Endothelial cell of umbilical vein (primary cell): ENCODE measurements at regions not wholly inside any gene's neighbourhood (a gene's known extent, or its start where the extent isn't known, plus 50 kb on each side); places are given as distances from the start of the nearest gene placed in this dataset.

ENCODE experiments used
- EZH2 ChIP-seq: IDR thresholded peaks from 2 replicates; pipeline ENCODE4 v1.6.1; 2012; ENCODE audit warnings: borderline replicate concordance, low read depth, mild to moderate bottlenecking, moderate library complexity, low read length, inconsistent platforms; ENCODE audit not compliant: severe bottlenecking
- FOS ChIP-seq: IDR thresholded peaks from 2 replicates; pipeline ENCODE4 v1.6.1; 2011; ENCODE audit warnings: mild to moderate bottlenecking, low read length, moderate library complexity, borderline replicate concordance; ENCODE audit not compliant: insufficient read depth
- GATA2 ChIP-seq: IDR thresholded peaks from 2 replicates; pipeline ENCODE4 v1.7.0; 2011; ENCODE audit warnings: low read depth, mild to moderate bottlenecking, moderate library complexity, mixed read lengths, low read length; ENCODE audit not compliant: insufficient read length, insufficient read depth
- JUN ChIP-seq: IDR thresholded peaks from 2 replicates; pipeline ENCODE4 v1.6.1; 2011; ENCODE audit warnings: borderline replicate concordance, low read depth; ENCODE audit not compliant: insufficient read length, insufficient read depth
- MAX ChIP-seq: IDR thresholded peaks from 2 replicates; pipeline ENCODE4 v1.6.1; 2011; ENCODE audit not compliant: insufficient read depth, insufficient read length
- MYC ChIP-seq: IDR thresholded peaks from one replicate; pipeline ENCODE4 v1.6.1; 2011; ENCODE audit warnings: mild to moderate bottlenecking, low read depth, low read length
- POLR2A ChIP-seq: IDR thresholded peaks from 2 replicates; pipeline ENCODE4 v1.6.1; 2012; ENCODE audit warnings: low read depth, mild to moderate bottlenecking, control low read depth, low read length
- POLR2AphosphoS5 ChIP-seq: IDR thresholded peaks from 2 replicates; pipeline ENCODE4 v1.6.1; 2012; ENCODE audit warnings: low read depth, mild to moderate bottlenecking, control low read depth, low read length, moderate library complexity; ENCODE audit not compliant: insufficient read depth
- TF ChIP-seq, protein P1 (sequence below), 2 donors: IDR thresholded peaks; 1 replicate in 1 of 2; 2 replicates in 1 of 2; pipeline ENCODE4 v1.5.1; 2011; ENCODE audit warnings: low read length in 2 of 2, mild to moderate bottlenecking in 2 of 2, moderate library complexity in 2 of 2, control low read depth in 1 of 2, inconsistent platforms in 1 of 2, low read depth in 1 of 2; ENCODE audit not compliant: insufficient read depth in 1 of 2; ENCODE audit errors: extremely low read depth in 1 of 2

DNA sequence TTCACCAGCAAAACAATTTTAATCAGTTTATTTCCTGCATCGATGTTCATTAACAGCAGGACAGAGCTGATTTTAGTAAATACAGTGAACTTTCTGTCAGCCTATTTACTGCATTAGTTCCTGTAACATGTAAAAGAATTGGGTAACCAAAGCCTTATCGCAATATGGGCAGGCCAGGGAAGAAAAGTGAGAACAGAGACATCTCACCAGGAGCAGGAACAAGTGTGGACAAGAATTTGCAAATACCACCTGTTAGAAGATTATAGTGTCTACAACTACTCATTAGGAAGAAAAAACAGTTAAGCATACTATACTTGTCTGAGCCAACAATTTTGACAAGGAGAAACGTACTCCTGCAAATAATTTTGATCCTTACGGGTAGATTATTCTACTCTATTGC lies 1293.9 kb downstream of the PLA2G4A start:
- TF ChIP-seq, protein P1, sequence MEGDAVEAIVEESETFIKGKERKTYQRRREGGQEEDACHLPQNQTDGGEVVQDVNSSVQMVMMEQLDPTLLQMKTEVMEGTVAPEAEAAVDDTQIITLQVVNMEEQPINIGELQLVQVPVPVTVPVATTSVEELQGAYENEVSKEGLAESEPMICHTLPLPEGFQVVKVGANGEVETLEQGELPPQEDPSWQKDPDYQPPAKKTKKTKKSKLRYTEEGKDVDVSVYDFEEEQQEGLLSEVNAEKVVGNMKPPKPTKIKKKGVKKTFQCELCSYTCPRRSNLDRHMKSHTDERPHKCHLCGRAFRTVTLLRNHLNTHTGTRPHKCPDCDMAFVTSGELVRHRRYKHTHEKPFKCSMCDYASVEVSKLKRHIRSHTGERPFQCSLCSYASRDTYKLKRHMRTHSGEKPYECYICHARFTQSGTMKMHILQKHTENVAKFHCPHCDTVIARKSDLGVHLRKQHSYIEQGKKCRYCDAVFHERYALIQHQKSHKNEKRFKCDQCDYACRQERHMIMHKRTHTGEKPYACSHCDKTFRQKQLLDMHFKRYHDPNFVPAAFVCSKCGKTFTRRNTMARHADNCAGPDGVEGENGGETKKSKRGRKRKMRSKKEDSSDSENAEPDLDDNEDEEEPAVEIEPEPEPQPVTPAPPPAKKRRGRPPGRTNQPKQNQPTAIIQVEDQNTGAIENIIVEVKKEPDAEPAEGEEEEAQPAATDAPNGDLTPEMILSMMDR (IDR thresholded peaks at IDR 0.05; ENCODE audit: extremely low read depth in 1 of 2, insufficient read depth in 1 of 2, low read depth in 1 of 2, low read length in 2 of 2), result no peak
- TF ChIP-seq POLR2A, result no peak
- no peak for TF ChIP-seq GATA2
- no peak for TF ChIP-seq EZH2
- TF ChIP-seq MAX, result no peak
- no peak for TF ChIP-seq MYC
- TF ChIP-seq POLR2AphosphoS5, result no peak
- TF ChIP-seq JUN, result no peak
- no peak for TF ChIP-seq FOS
